Breast epithelium (tissue), 4 donors: ENCODE measurements at regions not wholly inside any gene's neighbourhood (a gene's known extent, or its start where the extent isn't known, plus 50 kb on each side); places are given as distances from the start of the nearest gene placed in this dataset.

Experiments used
- DNase-seq, 2 donors: peaks; one replicate each; pipeline ENCODE4 v3.0.0-alpha.2; 2019; ENCODE audit warnings: low spot score in 2 of 2
- H3K27ac ChIP-seq, 2 donors: fragments of 200-600 bp; sonication (generic) in 1 of 2; one replicate each; pipeline ENCODE4 v1.5.1; 2016 to 2019; ENCODE audit warnings: mild to moderate bottlenecking in 1 of 2
- H3K27me3 ChIP-seq, 2 donors: fragments of 200-600 bp; sonication (generic) in 1 of 2; one replicate each; pipeline versions ENCODE4 v1.5.1 to v1.6.0; 2017 to 2019; ENCODE audit warnings: control low read depth in 1 of 2, mild to moderate bottlenecking in 1 of 2
- H3K36me3 ChIP-seq: fragments of 200-600 bp; one replicate; pipeline ENCODE4 v1.5.1; 2019
- H3K4me1 ChIP-seq, 2 donors: fragments of 200-600 bp; sonication (generic); one replicate each; pipeline ENCODE4 v1.5.1; 2016 to 2019; ENCODE audit warnings: control low read depth in 1 of 2
- H3K4me3 ChIP-seq, 3 donors: fragments of 200-600 bp; sonication (generic); 1 replicate in 2 of 3; 2 replicates in 1 of 3; pipeline ENCODE4 v1.5.1; 2016 to 2019; ENCODE audit warnings: mild to moderate bottlenecking in 3 of 3, moderate library complexity in 2 of 3
- H3K9me3 ChIP-seq, 2 donors: fragments of 200-600 bp; sonication (generic) in 1 of 2; one replicate each; pipeline ENCODE4 v1.5.1; 2016 to 2019; ENCODE audit warnings: control low read depth in 1 of 2
- POLR2A ChIP-seq: fragments of 450-650 bp; IDR thresholded peaks from one replicate; pipeline ENCODE4 v1.6.1; 2016; ENCODE audit warnings: antibody characterized with exemption, mild to moderate bottlenecking, moderate library complexity
- POLR2AphosphoS5 ChIP-seq, 3 donors: sonication (generic); formaldehyde crosslinking; IDR thresholded peaks; one replicate each; pipeline ENCODE4 v1.6.1; 2017; ENCODE audit warnings: antibody characterized with exemption in 3 of 3
- intact Hi-C: fragments of 100-400 bp; cut with DNase I; formaldehyde crosslinking; loops from one replicate; pipeline ENCODE4 v1.15.1; 2023; ENCODE audit warnings: low total_unique reads
- TF ChIP-seq, protein P1 (sequence below), 3 donors: fragments of 450-650 bp; IDR thresholded peaks; one replicate each; pipeline ENCODE4 v1.5.1; 2016 to 2017; ENCODE audit warnings: antibody characterized with exemption in 3 of 3, mild to moderate bottlenecking in 3 of 3, moderate library complexity in 3 of 3

DNA sequence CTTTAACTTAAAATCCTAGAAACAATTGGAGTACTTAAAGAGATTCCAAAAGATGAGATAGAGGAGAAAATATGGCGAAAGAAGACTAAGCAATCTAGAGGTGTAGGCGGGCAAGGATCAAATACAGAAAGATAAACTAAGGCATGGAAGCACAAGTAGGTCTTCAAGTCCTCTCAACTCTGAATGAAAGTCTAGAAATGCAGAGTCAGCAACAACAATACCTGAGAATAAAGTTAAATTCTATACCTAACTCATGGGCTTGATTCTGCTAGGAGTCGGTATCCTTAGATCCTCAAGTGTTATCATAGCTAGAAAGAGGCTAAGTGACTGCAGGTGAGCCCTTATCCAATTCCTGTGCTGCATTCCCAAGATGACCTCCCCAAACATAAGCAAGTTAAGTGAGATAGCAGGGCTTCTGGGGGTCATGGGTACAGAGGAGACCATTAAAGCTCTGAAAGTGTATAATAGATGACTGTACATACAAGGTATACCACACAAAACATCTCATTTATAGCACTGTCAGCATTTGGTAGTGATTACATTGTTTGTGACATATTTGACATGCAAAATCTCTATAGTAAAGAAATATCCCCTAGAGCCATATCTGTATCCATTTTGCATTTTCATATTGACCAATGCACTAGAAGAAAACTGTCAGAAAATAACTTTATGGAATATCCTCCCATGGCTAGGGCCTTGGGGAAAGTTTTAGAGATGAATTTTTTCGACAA is 82.5 kb upstream of the ARID2 start:
- H3K27me3 ChIP-seq: no peaks in the 10 kb centered on the region
- H3K9me3 ChIP-seq: no peaks in the 10 kb centered on the region
- TF ChIP-seq, protein P1, sequence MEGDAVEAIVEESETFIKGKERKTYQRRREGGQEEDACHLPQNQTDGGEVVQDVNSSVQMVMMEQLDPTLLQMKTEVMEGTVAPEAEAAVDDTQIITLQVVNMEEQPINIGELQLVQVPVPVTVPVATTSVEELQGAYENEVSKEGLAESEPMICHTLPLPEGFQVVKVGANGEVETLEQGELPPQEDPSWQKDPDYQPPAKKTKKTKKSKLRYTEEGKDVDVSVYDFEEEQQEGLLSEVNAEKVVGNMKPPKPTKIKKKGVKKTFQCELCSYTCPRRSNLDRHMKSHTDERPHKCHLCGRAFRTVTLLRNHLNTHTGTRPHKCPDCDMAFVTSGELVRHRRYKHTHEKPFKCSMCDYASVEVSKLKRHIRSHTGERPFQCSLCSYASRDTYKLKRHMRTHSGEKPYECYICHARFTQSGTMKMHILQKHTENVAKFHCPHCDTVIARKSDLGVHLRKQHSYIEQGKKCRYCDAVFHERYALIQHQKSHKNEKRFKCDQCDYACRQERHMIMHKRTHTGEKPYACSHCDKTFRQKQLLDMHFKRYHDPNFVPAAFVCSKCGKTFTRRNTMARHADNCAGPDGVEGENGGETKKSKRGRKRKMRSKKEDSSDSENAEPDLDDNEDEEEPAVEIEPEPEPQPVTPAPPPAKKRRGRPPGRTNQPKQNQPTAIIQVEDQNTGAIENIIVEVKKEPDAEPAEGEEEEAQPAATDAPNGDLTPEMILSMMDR (IDR thresholded peaks at IDR 0.05): no peak
- no peak for DNase-seq
- no peak overlapping the region for H3K27ac ChIP-seq
- no peaks in the 10 kb centered on the region for H3K36me3 ChIP-seq
- peaks cover 0 to 5% of the 10 kb centered on the region in 2 donors for H3K4me1 ChIP-seq
- intact Hi-C loops: no loop called here
- no peak overlapping the region for H3K4me3 ChIP-seq

DNA sequence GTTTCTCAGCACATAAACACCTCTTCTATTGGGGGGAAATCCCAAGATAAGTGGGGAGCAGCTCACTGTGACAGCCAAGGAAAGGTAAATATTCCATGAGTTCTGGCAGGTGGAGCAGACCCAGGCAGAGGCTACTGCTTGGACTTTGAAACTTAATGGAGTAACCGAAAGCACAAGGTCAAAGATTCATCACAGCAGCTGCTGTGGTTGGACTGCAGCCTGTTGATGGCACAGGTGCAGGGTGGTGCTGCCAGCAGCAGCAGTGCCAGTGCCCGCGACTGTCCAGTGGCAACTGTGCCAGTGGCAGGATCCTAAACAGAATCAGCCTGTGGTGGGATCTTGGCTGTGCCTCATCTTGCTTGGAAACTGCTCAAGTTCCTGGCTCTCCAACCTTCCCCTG is 81.4 kb upstream of the ARID2 start:
- no peak for DNase-seq
- Histone ChIP-seq H3K36me3 (no peaks in the 10 kb centered on the region), H3K27ac (no peak overlapping the region), H3K4me3 (no peak overlapping the region), H3K27me3 (no peaks in the 10 kb centered on the region), H3K4me1 (peaks cover 0 to 5% of the 10 kb centered on the region in 2 donors), H3K9me3 (no peaks in the 10 kb centered on the region)
- TF ChIP-seq POLR2A (no peak), POLR2AphosphoS5 (IDR thresholded peaks at IDR 0.05) (no peak)
- TF ChIP-seq, protein P1 (IDR thresholded peaks at IDR 0.05): no peak
- intact Hi-C loops: no loop called here

GRCh38 chr12:45651029-45651428 is 78.5 kb upstream of the ARID2 start:
- H3K27me3 ChIP-seq: no peaks in the 10 kb centered on the region
- intact Hi-C loops: no loop called here
- DNase-seq: no peak
- H3K4me3 ChIP-seq: no peak overlapping the region
- H3K27ac ChIP-seq: no peak overlapping the region
- H3K36me3 ChIP-seq: no peaks in the 10 kb centered on the region
- no peak for TF ChIP-seq POLR2AphosphoS5 (IDR thresholded peaks at IDR 0.05)
- TF ChIP-seq, protein P1 (IDR thresholded peaks at IDR 0.05): no peak
- no peak for TF ChIP-seq POLR2A
- no peaks in the 10 kb centered on the region for H3K9me3 ChIP-seq
- H3K4me1 ChIP-seq: no peaks in the 10 kb centered on the region

DNA sequence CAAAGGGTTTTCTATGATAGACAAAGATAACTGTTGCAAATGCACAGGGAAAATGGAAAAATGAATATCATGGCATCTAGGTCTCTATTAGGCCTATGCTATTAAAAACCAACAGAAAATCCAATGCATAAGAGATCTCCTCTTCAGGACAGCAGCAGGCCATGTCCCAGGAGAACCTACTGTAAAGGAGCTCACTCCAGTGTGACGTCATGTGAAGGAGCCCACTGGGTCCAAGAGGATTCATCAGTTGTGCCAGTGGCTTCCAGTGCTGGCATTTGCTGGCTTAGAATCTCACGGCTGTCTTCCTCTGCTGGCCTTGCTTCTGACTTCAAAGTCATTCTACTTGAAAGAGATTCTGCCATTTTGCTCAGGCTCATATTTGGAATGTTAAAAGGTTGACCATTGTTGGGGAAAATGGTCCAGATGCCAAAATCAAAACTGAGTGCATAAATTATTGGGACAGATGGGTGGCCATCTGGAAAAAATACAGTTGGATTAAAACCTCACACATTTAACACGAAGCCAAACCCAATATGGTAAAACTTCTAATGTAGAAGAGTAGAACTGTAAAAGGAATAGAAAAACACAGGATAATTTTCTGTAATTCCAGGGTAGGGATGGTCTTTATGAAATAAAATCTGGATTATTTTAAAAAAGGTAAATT is 75.4 kb upstream of the ARID2 start:
- no peak for DNase-seq
- intact Hi-C loops: no loop called here
- H3K4me1 ChIP-seq: no peaks in the 10 kb centered on the region
- no peak overlapping the region for H3K4me3 ChIP-seq
- no peaks in the 10 kb centered on the region for H3K36me3 ChIP-seq
- H3K27ac ChIP-seq: no peak overlapping the region
- no peak for TF ChIP-seq POLR2A
- no peak for TF ChIP-seq POLR2AphosphoS5 (IDR thresholded peaks at IDR 0.05)
- TF ChIP-seq, protein P1 (IDR thresholded peaks at IDR 0.05): no peak
- no peaks in the 10 kb centered on the region for H3K27me3 ChIP-seq
- no peaks in the 10 kb centered on the region for H3K9me3 ChIP-seq

GRCh38 chr12:45655186-45655585 is 74.3 kb upstream of the ARID2 start:
- Histone ChIP-seq H3K27me3 (no peaks in the 10 kb centered on the region), H3K4me1 (no peaks in the 10 kb centered on the region), H3K4me3 (no peak overlapping the region), H3K9me3 (no peaks in the 10 kb centered on the region), H3K27ac (no peak overlapping the region), H3K36me3 (no peaks in the 10 kb centered on the region)
- intact Hi-C loops: no loop called here
- DNase-seq: no peak
- TF ChIP-seq, protein P1 (IDR thresholded peaks at IDR 0.05): no peak
- no peak for TF ChIP-seq POLR2AphosphoS5 (IDR thresholded peaks at IDR 0.05)
- TF ChIP-seq POLR2A: no peak
